Smooth muscle cell (in vitro differentiated cells): ENCODE measurements at regions not wholly inside any gene's neighbourhood (a gene's known extent, or its start where the extent isn't known, plus 50 kb on each side); places are given as distances from the start of the nearest gene placed in this dataset.

Experiments used
- DNase-seq: peaks from one replicate; lab custom pipeline; 2025; ENCODE audit not compliant: unreplicated experiment; lab: John Stamatoyannopoulos, UW
- H2AFZ ChIP-seq: fragments of 200-600 bp; sonication (generic); 2 replicates; pipeline ENCODE4 v1.6.0; 2016; ENCODE audit warnings: antibody characterized with exemption, low read depth, mild to moderate bottlenecking
- H3F3A ChIP-seq: fragments of 200-600 bp; sonication (generic); 2 replicates; pipeline ENCODE4 v1.6.0; 2017; ENCODE audit warnings: antibody characterized with exemption, low read depth
- H3K27ac ChIP-seq: fragments of 200-600 bp; sonication (generic); 2 replicates; pipeline ENCODE4 v1.5.1; 2016; ENCODE audit warnings: low read depth, mild to moderate bottlenecking
- H3K27me3 ChIP-seq: fragments of 200-600 bp; sonication (generic); 2 replicates; pipeline ENCODE4 v1.6.1; 2016; ENCODE audit warnings: low read depth, mild to moderate bottlenecking
- H3K36me3 ChIP-seq: fragments of 200-600 bp; sonication (generic); 2 replicates; pipeline ENCODE4 v1.5.1; 2016; ENCODE audit warnings: low read depth
- H3K4me1 ChIP-seq: fragments of 200-600 bp; sonication (generic); 2 replicates; pipeline ENCODE4 v1.5.1; 2016; ENCODE audit warnings: low read depth
- H3K4me2 ChIP-seq: fragments of 200-600 bp; sonication (generic); 2 replicates; pipeline ENCODE4 v1.6.0; 2016; ENCODE audit warnings: mild to moderate bottlenecking
- H3K4me3 ChIP-seq: fragments of 200-600 bp; sonication (generic); 2 replicates; pipeline ENCODE4 v1.5.1; 2016; ENCODE audit warnings: mild to moderate bottlenecking
- H3K79me2 ChIP-seq: fragments of 200-600 bp; sonication (generic); 2 replicates; pipeline ENCODE4 v1.6.0; 2016; ENCODE audit warnings: low read depth, mild to moderate bottlenecking
- H3K9ac ChIP-seq: fragments of 200-600 bp; sonication (generic); 2 replicates; pipeline ENCODE4 v1.6.0; 2016; ENCODE audit warnings: low read depth
- H3K9me3 ChIP-seq: fragments of 200-600 bp; sonication (generic); replicated peaks from 2 replicates; pipeline ENCODE4 v1.5.1; 2016; ENCODE audit warnings: low read depth
- H4K20me1 ChIP-seq: fragments of 200-600 bp; sonication (generic); 2 replicates; pipeline ENCODE4 v1.6.0; 2016; ENCODE audit warnings: low read depth
- WGBS: methylation state at CpG from one replicate; pipeline ENCODE4 v1.1.7; 2016; ENCODE audit warnings: low lambda C conversion rate; 5-methylcytosine and 5-hydroxymethylcytosine counted together
- TF ChIP-seq, protein P1 (sequence below): fragments of 200-600 bp; sonication (generic); IDR thresholded peaks from 2 replicates; pipeline ENCODE4 v1.5.1; 2017; ENCODE audit warnings: borderline replicate concordance, mild to moderate bottlenecking, antibody characterized with exemption; ENCODE audit not compliant: insufficient read depth, poor library complexity, severe bottlenecking

DNA sequence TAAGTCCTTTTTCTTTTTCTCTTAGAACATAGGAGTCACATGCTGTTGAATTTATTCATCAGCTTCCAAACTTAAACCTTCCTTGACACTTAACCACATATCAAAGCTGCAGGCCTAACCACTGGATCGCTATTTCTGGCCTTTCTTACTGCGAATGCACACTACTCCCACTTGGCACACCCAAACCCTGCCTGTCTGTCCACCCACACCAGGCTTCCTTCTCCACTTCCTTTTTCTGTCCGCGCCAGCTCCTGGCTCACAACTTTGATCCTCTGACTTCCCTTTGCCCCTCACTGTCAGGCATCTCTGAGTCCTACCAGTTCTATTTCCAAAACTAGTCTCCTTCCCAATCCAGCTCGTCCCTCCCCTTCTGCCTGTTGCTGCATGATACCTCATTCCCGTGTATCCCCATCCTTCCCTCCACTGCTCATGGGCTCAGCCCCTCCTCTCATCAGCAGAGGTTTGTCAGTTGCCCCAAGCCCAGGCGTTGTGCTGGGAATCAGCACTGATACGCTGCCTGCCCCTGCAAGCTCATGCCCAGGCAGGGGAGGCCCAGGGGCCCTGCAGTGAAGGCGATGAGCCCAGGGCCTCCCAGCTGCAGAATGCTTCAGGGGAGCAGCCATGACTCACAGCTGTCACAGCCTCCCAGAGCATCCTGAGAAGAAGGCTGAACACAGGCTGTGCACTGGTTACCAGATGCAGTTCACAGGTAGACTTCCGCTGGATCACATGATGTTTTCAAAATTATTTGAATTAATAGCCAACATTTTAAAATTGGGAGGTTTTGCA, 179.8 kb downstream of the KATNIP start:
- Histone ChIP-seq H3F3A (no peaks in the 10 kb centered on the region), H3K4me3 (no peak overlapping the region), H3K4me2 (no peak overlapping the region), H3K9me3 (no peaks in the 10 kb centered on the region), H3K4me1 (no peaks in the 10 kb centered on the region), H3K9ac (no peak overlapping the region), H3K27me3 (no peaks in the 10 kb centered on the region), H3K36me3 (no peaks in the 10 kb centered on the region), H3K27ac (no peak overlapping the region), H3K79me2 (no peaks in the 10 kb centered on the region), H4K20me1 (no peaks in the 10 kb centered on the region), H2AFZ (no peak overlapping the region)
- TF ChIP-seq, protein P1, sequence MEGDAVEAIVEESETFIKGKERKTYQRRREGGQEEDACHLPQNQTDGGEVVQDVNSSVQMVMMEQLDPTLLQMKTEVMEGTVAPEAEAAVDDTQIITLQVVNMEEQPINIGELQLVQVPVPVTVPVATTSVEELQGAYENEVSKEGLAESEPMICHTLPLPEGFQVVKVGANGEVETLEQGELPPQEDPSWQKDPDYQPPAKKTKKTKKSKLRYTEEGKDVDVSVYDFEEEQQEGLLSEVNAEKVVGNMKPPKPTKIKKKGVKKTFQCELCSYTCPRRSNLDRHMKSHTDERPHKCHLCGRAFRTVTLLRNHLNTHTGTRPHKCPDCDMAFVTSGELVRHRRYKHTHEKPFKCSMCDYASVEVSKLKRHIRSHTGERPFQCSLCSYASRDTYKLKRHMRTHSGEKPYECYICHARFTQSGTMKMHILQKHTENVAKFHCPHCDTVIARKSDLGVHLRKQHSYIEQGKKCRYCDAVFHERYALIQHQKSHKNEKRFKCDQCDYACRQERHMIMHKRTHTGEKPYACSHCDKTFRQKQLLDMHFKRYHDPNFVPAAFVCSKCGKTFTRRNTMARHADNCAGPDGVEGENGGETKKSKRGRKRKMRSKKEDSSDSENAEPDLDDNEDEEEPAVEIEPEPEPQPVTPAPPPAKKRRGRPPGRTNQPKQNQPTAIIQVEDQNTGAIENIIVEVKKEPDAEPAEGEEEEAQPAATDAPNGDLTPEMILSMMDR, result no peak
- DNase-seq, result no peak
- WGBS, result 41% methylated on average over 10 of the region's 10 CpGs

DNA sequence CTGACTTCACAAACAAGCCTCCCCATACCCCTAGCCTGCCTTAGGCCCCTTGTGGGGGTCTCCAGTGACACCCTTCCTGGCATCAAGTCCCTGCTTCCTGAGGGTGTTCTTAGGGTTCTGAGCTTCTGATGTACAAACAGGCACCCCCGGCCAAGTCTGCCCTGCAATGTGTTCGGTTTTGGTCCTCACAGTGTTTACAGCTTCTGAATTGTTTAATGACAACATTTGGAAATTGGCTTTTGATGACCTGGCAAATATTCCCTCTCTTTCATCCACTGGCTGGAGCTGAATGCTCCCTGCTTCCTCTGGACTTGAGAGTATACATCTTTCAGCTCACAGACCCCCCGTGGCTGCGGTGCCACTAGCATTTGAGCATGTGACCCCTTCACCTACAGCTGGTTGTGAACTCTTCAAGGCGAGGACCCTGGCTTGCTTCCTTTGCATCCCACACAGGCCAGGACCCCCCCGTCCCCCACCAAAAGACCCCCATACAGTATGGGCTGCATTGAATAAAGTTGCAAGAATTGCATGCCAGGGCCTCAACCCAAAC, 180.8 kb downstream of the KATNIP start:
- TF ChIP-seq, protein P1, result no peak
- H3K79me2 ChIP-seq, result no peaks in the 10 kb centered on the region
- no peak overlapping the region for H3K27ac ChIP-seq
- H3K4me2 ChIP-seq, result no peak overlapping the region
- no peaks in the 10 kb centered on the region for H3K9me3 ChIP-seq
- no peaks in the 10 kb centered on the region for H3K27me3 ChIP-seq
- no peaks in the 10 kb centered on the region for H3K4me1 ChIP-seq
- H3K36me3 ChIP-seq, result no peaks in the 10 kb centered on the region
- no peaks in the 10 kb centered on the region for H4K20me1 ChIP-seq
- no peaks in the 10 kb centered on the region for H3F3A ChIP-seq
- H3K4me3 ChIP-seq, result no peak overlapping the region
- no peak overlapping the region for H2AFZ ChIP-seq
- 96% methylated on average over 6 of the region's 6 CpGs for WGBS
- no peak for DNase-seq
- H3K9ac ChIP-seq, result no peak overlapping the region

DNA sequence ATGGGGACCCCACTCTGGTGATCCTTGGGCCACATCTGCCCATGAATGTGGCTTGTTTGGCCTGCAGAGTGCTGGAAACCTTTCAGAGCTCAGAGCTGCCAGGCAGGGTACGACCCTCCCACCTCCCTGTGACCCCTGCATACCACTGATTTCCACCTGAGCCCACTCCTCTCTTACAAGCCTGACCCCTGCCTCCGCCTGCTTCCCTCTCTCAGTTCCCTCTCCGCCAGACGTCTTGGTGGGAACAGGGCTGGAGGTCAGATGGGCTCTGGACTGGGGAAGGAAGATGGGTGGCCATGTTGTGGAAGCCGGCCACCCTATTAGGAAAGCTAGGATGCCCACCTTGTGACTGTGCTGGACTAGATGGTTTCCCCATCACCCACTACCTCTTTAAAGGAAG, 185.1 kb downstream of the KATNIP start:
- TF ChIP-seq, protein P1, result no peak
- Histone ChIP-seq H4K20me1 (no peaks in the 10 kb centered on the region), H3K4me2 (no peak overlapping the region), H3K79me2 (no peaks in the 10 kb centered on the region), H2AFZ (no peak overlapping the region), H3K27ac (no peak overlapping the region), H3K27me3 (no peaks in the 10 kb centered on the region), H3F3A (no peaks in the 10 kb centered on the region), H3K9ac (no peak overlapping the region), H3K9me3 (no peaks in the 10 kb centered on the region), H3K4me3 (no peak overlapping the region), H3K4me1 (no peaks in the 10 kb centered on the region), H3K36me3 (no peaks in the 10 kb centered on the region)
- 97% methylated on average over 5 of the region's 5 CpGs for WGBS
- no peak for DNase-seq

DNA sequence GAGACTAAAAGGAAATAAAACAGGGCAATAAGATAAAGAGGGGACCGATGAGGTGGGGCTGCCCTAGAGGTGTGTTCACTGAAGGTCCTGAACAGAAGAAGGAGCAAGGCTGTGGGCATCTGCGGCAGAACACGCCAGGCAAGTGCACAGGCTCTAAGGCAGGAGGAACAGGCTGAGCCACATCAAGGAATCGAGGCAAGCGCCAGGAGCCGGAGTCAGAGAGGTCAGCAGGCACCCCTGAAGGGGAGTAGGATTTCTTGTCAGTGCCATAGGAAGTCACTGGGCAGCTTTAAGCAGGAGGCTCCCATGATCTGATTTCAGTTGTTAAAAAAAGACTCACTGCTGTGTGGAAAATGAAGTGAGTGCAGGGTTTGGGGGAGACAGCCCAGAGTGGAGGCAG, 186.5 kb downstream of the KATNIP start:
- Histone ChIP-seq H3K27ac (no peak overlapping the region), H2AFZ (no peak overlapping the region), H3K9ac (no peak overlapping the region), H3F3A (no peaks in the 10 kb centered on the region), H3K27me3 (no peaks in the 10 kb centered on the region), H3K4me3 (no peak overlapping the region), H3K79me2 (no peaks in the 10 kb centered on the region), H4K20me1 (no peaks in the 10 kb centered on the region), H3K36me3 (no peaks in the 10 kb centered on the region), H3K9me3 (no peaks in the 10 kb centered on the region), H3K4me1 (no peaks in the 10 kb centered on the region), H3K4me2 (no peak overlapping the region)
- no peak for DNase-seq
- 92% methylated on average over 6 of the region's 6 CpGs for WGBS
- TF ChIP-seq, protein P1, result no peak
